SK-N-SH (cell line): ENCODE measurements at regions not wholly inside any gene's neighbourhood (a gene's known extent, or its start where the extent isn't known, plus 50 kb on each side); places are given as distances from the start of the nearest gene placed in this dataset.
A peak's percentile ranks its signal among the peaks of the same experiment; 100 is the strongest.

Source experiments
- CTCF ChIA-PET: fragments of 300-600, 350-600 bp; formaldehyde crosslinking; extraction: SDS; loops from one replicate; lab custom pipeline; 2021; lab: Yijun Ruan, JAX
- POLR2A ChIA-PET: fragments of 350-600 bp; sonication (Branson Sonifier 250); formaldehyde crosslinking; extraction: SDS; loops from one replicate; lab custom pipeline; 2020; ENCODE audit warnings: antibody characterized with exemption, inconsistent platforms; lab: Yijun Ruan, JAX
- DNase-seq: peaks from one replicate; pipeline ENCODE4 v3.0.0; 2012
- H2AFZ ChIP-seq: fragments of 200-600 bp; sonication (generic); 2 replicates; pipeline ENCODE4 v1.8.1; 2016; ENCODE audit warnings: antibody characterized with exemption, mild to moderate bottlenecking, low read depth
- H3F3A ChIP-seq: fragments of 200-600 bp; sonication (generic); replicated peaks from 2 replicates; pipeline ENCODE3; 2016; ENCODE audit warnings: antibody characterized with exemption, mild to moderate bottlenecking; ENCODE audit not compliant: insufficient read depth
- H3K27ac ChIP-seq, 2 experiments: fragments of 200-500 bp in 1 of 2; fragments of 200-600 bp in 1 of 2; sonication (Bioruptor generic) in 1 of 2; sonication (generic), shearing (Covaris generic) in 1 of 2; 2 replicates each; pipeline versions ENCODE4 v1.5.1 to v1.6.1; 2014 to 2016; ENCODE audit warnings: low read depth in 2 of 2, inconsistent platforms in 1 of 2, low read length in 1 of 2, mild to moderate bottlenecking in 1 of 2, mixed read lengths in 1 of 2
- H3K27me3 ChIP-seq: fragments of 200-600 bp; sonication (generic), shearing (Covaris generic); 2 replicates; pipeline ENCODE4 v1.6.1; 2016; ENCODE audit warnings: mixed run types; ENCODE audit not compliant: insufficient read depth
- H3K36me3 ChIP-seq, 2 experiments: fragments of 200-500 bp in 1 of 2; fragments of 200-600 bp in 1 of 2; sonication (Bioruptor generic) in 1 of 2; sonication (generic) in 1 of 2; replicated peaks in 1 of 2; 2 replicates each; pipeline versions ENCODE3 to v1.5.1; 2014 to 2016; ENCODE audit warnings: low read length in 1 of 2, mild to moderate bottlenecking in 1 of 2; ENCODE audit not compliant: insufficient read depth in 2 of 2, control insufficient read depth in 1 of 2
- H3K4me1 ChIP-seq, 2 experiments: fragments of 200-500 bp in 1 of 2; fragments of 200-600 bp in 1 of 2; sonication (Bioruptor generic) in 1 of 2; sonication (generic), shearing (Covaris generic) in 1 of 2; 2 replicates each; pipeline versions ENCODE4 v1.5.1 to v1.6.1; 2014 to 2016; ENCODE audit warnings: low read depth in 1 of 2, low read length in 1 of 2, mixed run types in 1 of 2; ENCODE audit not compliant: insufficient read depth in 2 of 2, control insufficient read depth in 1 of 2
- H3K4me2 ChIP-seq: fragments of 200-600 bp; sonication (generic), shearing (Covaris generic); 2 replicates; pipeline ENCODE4 v1.6.1; 2017; ENCODE audit warnings: mixed run types
- H3K4me3 ChIP-seq, 2 experiments: fragments of 200-500 bp in 1 of 2; fragments of 200-600 bp in 1 of 2; sonication (Bioruptor generic) in 1 of 2; sonication (generic), shearing (Covaris generic) in 1 of 2; 2 replicates each; pipeline versions ENCODE4 v1.5.1 to v1.8.1; 2014 to 2016; ENCODE audit warnings: low read depth in 2 of 2, inconsistent platforms in 1 of 2, low read length in 1 of 2, mild to moderate bottlenecking in 1 of 2, mixed read lengths in 1 of 2, moderate library complexity in 1 of 2
- H3K79me2 ChIP-seq: fragments of 200-600 bp; sonication (generic); 2 replicates; pipeline ENCODE4 v1.8.1; 2017; ENCODE audit warnings: mild to moderate bottlenecking; ENCODE audit not compliant: insufficient read depth
- H3K9ac ChIP-seq: fragments of 200-600 bp; sonication (generic); 2 replicates; pipeline ENCODE4 v1.6.1; 2017; ENCODE audit warnings: mixed run types
- H3K9me2 ChIP-seq: fragments of 200-600 bp; sonication (generic); 2 replicates; pipeline ENCODE4 v1.6.1; 2017; ENCODE audit warnings: mixed run types
- H3K9me3 ChIP-seq: fragments of 200-600 bp; sonication (generic); 2 replicates; pipeline ENCODE4 v1.6.1; 2017; ENCODE audit warnings: mixed run types, mild to moderate bottlenecking, moderate library complexity
- H4K20me1 ChIP-seq: fragments of 200-600 bp; sonication (generic); 2 replicates; pipeline ENCODE4 v1.6.1; 2017; ENCODE audit warnings: mild to moderate bottlenecking, mixed run types; ENCODE audit not compliant: insufficient read depth
- CTCF ChIP-seq: fragments of 200-600 bp; sonication (generic); IDR thresholded peaks from 2 replicates; pipeline ENCODE4 v1.6.1; 2017; ENCODE audit warnings: antibody characterized with exemption, mild to moderate bottlenecking, moderate library complexity
- GATA2 ChIP-seq: sonication (generic); formaldehyde crosslinking; IDR thresholded peaks from 2 replicates; pipeline ENCODE4 v1.5.0; 2020; ENCODE audit warnings: mild to moderate bottlenecking, missing genetic modification reagents
- RAD21 ChIP-seq: IDR thresholded peaks from 2 replicates; pipeline ENCODE4 v1.6.1; 2012; ENCODE audit warnings: mild to moderate bottlenecking, low read length
- RFX5 ChIP-seq: IDR thresholded peaks from 2 replicates; pipeline ENCODE4 v1.6.1; 2012; ENCODE audit warnings: mild to moderate bottlenecking, improper control_type of control experiment, low read length
- RXRA ChIP-seq: IDR thresholded peaks from 2 replicates; pipeline ENCODE4 v1.4.0; 2012; ENCODE audit warnings: low read depth, mild to moderate bottlenecking, borderline replicate concordance
- SMC3 ChIP-seq: IDR thresholded peaks from 2 replicates; pipeline ENCODE4 v1.6.1; 2012; ENCODE audit warnings: low read depth, low read length, improper control_type of control experiment
- TAF1 ChIP-seq: IDR thresholded peaks from 2 replicates; pipeline ENCODE4 v1.6.1; 2012; ENCODE audit warnings: low read depth, mild to moderate bottlenecking, low read length, moderate library complexity, borderline replicate concordance
- TEAD4 ChIP-seq: IDR thresholded peaks from 2 replicates; pipeline ENCODE4 v1.4.0; 2012; ENCODE audit warnings: mild to moderate bottlenecking, borderline replicate concordance; ENCODE audit not compliant: insufficient read depth
- YY1 ChIP-seq: IDR thresholded peaks from 2 replicates; pipeline ENCODE4 v1.4.0; 2012; ENCODE audit warnings: low read depth, mild to moderate bottlenecking
- ZBTB33 ChIP-seq: IDR thresholded peaks from 2 replicates; pipeline ENCODE4 v1.4.0; 2012; ENCODE audit warnings: low read depth, borderline replicate concordance
- WGBS: methylation state at CpG from one replicate; pipeline ENCODE4 v1.1.6; 2017; ENCODE audit warnings: low lambda C conversion rate; 5-methylcytosine and 5-hydroxymethylcytosine counted together

DNA sequence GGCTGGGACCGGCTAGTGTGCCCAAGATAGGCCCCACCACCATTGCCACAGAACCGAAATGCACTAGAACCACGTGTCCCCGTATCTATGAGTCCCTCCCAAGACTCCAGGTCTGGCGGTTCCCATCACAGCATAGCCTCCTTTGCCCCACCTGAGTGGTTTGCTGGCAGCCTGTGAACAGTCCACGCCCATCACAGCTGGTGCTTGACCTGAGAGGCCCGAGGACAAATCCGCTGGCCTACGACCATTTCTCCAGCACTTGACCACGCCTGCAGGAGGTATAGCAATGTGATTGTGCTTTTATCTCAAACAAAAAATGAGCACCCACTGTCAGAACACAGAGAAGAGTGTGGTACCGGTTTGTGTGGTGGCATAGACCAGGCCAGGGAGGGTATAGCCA, 736.7 kb upstream of the GBE1 start:
- Histone ChIP-seq H3K4me3 (no peak overlapping the region), H3K79me2 (no peaks in the 10 kb centered on the region), H2AFZ (no peak overlapping the region), H3K27ac (no peak overlapping the region), H3K36me3 (no peaks in the 10 kb centered on the region), H3F3A (no peaks in the 10 kb centered on the region), H3K4me2 (no peak overlapping the region), H3K9me3 (no peaks in the 10 kb centered on the region), H3K9ac (no peak overlapping the region), H4K20me1 (no peaks in the 10 kb centered on the region), H3K4me1 (no peaks in the 10 kb centered on the region), H3K9me2 (no peaks in the 10 kb centered on the region), H3K27me3 (no peaks in the 10 kb centered on the region)
- ChIA-PET POLR2A (no interaction called here), CTCF (no interaction called here)
- TF ChIP-seq SMC3 = no peak
- no peak for DNase-seq
- WGBS = 6% methylated on average over 11 of the region's 11 CpGs

DNA sequence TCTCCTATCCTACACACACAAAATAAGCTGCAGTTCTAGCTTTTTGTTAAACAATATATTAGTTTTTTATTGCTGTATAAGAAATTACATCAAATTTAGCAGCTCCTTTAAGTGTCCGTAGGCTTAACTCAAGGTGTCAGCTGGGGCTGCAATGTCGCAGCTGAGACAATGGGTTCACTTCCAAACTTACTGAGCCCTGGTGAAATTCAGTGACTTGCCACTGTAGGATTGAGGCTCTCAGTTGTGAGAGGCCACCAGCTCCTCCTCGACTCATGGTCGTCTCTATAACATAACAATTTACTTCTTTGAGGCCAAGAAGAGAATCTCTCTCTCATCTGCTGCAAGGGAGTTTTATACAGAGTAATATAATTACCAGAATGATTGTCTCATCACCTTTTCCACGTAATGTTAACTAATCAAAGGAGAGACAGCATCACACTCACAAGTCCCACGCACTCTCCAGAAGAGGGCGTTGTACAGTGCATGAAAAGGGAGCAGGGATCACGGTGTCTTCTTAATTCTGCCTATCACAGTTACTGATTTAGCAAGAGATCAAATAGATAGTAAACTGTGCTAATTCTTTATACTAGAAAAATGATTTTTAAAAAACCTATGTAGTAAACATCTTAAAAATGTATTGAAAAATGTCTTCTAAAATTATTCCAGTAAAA, 735.6 kb upstream of the GBE1 start:
- Histone ChIP-seq H3K79me2 (no peaks in the 10 kb centered on the region), H3K9ac (no peak overlapping the region), H3K4me3 (no peak overlapping the region), H3K27ac (no peak overlapping the region), H4K20me1 (no peaks in the 10 kb centered on the region), H3K4me2 (no peak overlapping the region), H3K27me3 (no peaks in the 10 kb centered on the region)
- POLR2A ChIA-PET = no interaction called here
- no peak for TF ChIP-seq RFX5
- TF ChIP-seq RAD21 = peak; percentile 24; the same call in 1 of the 2 replicates
- no peak for TF ChIP-seq RXRA
- no peak for TF ChIP-seq YY1
- TF ChIP-seq TEAD4 = no peak
- TF ChIP-seq CTCF = peak; percentile 57
- TF ChIP-seq TAF1 = no peak
- TF ChIP-seq GATA2 (CRISPR knock-in tag) = no peak
- TF ChIP-seq ZBTB33 = no peak
- TF ChIP-seq SMC3 = peak; percentile 37
- TF ChIP-seq, all 33 proteins: peak for 3
- CTCF ChIA-PET = interaction anchor here (0.6 to 1.5 kb wide), 7 partner anchors 9 to 87 kb away, joined by 3 to 4 read pairs (median 3); no protein-coding TSS in a partner anchor
- DNase-seq = peak; percentile 14
- Histone ChIP-seq H3K36me3 (no peaks in the 10 kb centered on the region), H3K9me3 (no peaks in the 10 kb centered on the region), H3K4me1 (no peaks in the 10 kb centered on the region), H2AFZ (no peak overlapping the region), H3F3A (no peaks in the 10 kb centered on the region), H3K9me2 (no peaks in the 10 kb centered on the region)
- WGBS = 5% methylated on average over 8 of the region's 8 CpGs
